K562 (cell line): ENCODE measurements at regions not wholly inside any gene's neighbourhood (a gene's known extent, or its start where the extent isn't known, plus 50 kb on each side); places are given as distances from the start of the nearest gene placed in this dataset.

ENCODE experiments used
- ATAC-seq: fragments of 200-7000 bp; cut with Tn5 transposase; 3 replicates; pipeline ENCODE4 v1.9.1; 2020; ENCODE audit warnings: moderate library complexity
- BruUV-seq: library from RNA; stranded (reverse); fragments of 400-500 nt; replicated peaks from 2 replicates; lab custom pipeline; 2021; lab: Mats Ljungman, UMichigan
- CTCF ChIA-PET: fragments of 300-600 bp; formaldehyde crosslinking; extraction: SDS; loops from one replicate; lab custom pipeline; 2021; ENCODE audit warnings: low intra/inter-chr PET ratio; lab: Yijun Ruan, JAX
- POLR2A ChIA-PET: fragments of 300-600, 350-650 bp; sonication (Branson Sonifier 250); formaldehyde crosslinking; extraction: SDS; loops from one replicate; lab custom pipeline; 2021; ENCODE audit warnings: antibody characterized with exemption, inconsistent platforms; lab: Yijun Ruan, JAX
- DNase-seq, 4 experiments: peaks; one replicate each; pipeline versions ENCODE4 v3.0.0 to v3.0.0-alpha.2; 2011 to 2018; ENCODE audit warnings: low spot score in 3 of 4, mixed read lengths in 3 of 4; ENCODE audit errors: extremely low read depth in 1 of 4
- FAIRE-seq: peaks from 2 replicates; lab custom pipeline; 2011; peaks lifted over from hg19 to GRCh38; lab: Jason Lieb, UNC
- H2AFZ ChIP-seq: 2 replicates; pipeline ENCODE4 v1.6.0; 2011; ENCODE audit warnings: low read depth, low read length, control low read depth, inconsistent platforms
- H3K27ac ChIP-seq: fragments of 200-600 bp; 3 replicates; pipeline ENCODE4 v1.8.0; 2011; ENCODE audit warnings: low read depth, mild to moderate bottlenecking, control low read depth, inconsistent platforms, low read length, moderate library complexity, mixed read lengths; ENCODE audit errors: extremely low read depth
- H3K27me3 ChIP-seq, 2 experiments: fragments of 300-600 bp in 1 of 2; 2 replicates in 1 of 2; 3 replicates in 1 of 2; pipeline versions ENCODE4 v1.6.0 to v1.8.0; 2011; ENCODE audit warnings: inconsistent platforms in 2 of 2, low read length in 2 of 2, mild to moderate bottlenecking in 1 of 2, mixed read lengths in 1 of 2, moderate library complexity in 1 of 2; ENCODE audit not compliant: control insufficient read depth in 2 of 2, insufficient read depth in 2 of 2
- H3K36me3 ChIP-seq: fragments of 300-600 bp; 3 replicates; pipeline ENCODE4 v1.8.0; 2011; ENCODE audit warnings: mild to moderate bottlenecking, low read length, inconsistent platforms; ENCODE audit not compliant: control insufficient read depth, insufficient read depth
- H3K4me1 ChIP-seq, 2 experiments: fragments of 200-600 bp in 1 of 2; replicated peaks in 1 of 2; 2 replicates in 1 of 2; 3 replicates in 1 of 2; pipeline versions ENCODE4 v1.5.1 to v1.8.0; 2011; ENCODE audit warnings: inconsistent platforms in 2 of 2, low read length in 2 of 2, mild to moderate bottlenecking in 1 of 2, mixed read lengths in 1 of 2, moderate library complexity in 1 of 2; ENCODE audit not compliant: control insufficient read depth in 2 of 2, insufficient read depth in 2 of 2
- H3K4me2 ChIP-seq: 2 replicates; pipeline ENCODE4 v1.6.1; 2011; ENCODE audit warnings: low read length, control low read depth, inconsistent platforms, mixed read lengths; ENCODE audit not compliant: insufficient read depth
- H3K4me3 ChIP-seq: fragments of 200-600 bp; sonication (generic), shearing (Covaris generic); 2 replicates; pipeline ENCODE4 v1.5.1; 2016; ENCODE audit warnings: control low read depth, inconsistent platforms
- H3K79me2 ChIP-seq: fragments of 200-600 bp; 3 replicates; pipeline ENCODE4 v1.8.0; 2011; ENCODE audit warnings: low read length, inconsistent platforms; ENCODE audit not compliant: control insufficient read depth, insufficient read depth
- H3K9ac ChIP-seq, 2 experiments: 2 replicates each; pipeline versions ENCODE4 v1.6.0 to v1.6.1; 2011; ENCODE audit warnings: low read depth in 2 of 2, low read length in 2 of 2, control low read depth in 1 of 2, inconsistent platforms in 1 of 2, mild to moderate bottlenecking in 1 of 2, mixed read lengths in 1 of 2; ENCODE audit not compliant: insufficient read depth in 1 of 2
- H3K9me1 ChIP-seq: one replicate; pipeline ENCODE4 v1.6.0; 2011; ENCODE audit warnings: inconsistent platforms, mild to moderate bottlenecking, low read length, moderate library complexity; ENCODE audit not compliant: control insufficient read depth, insufficient read depth
- H3K9me3 ChIP-seq: replicated peaks from 2 replicates; pipeline ENCODE4 v1.5.1; 2011; ENCODE audit warnings: low read depth, low read length, inconsistent platforms; ENCODE audit not compliant: control insufficient read depth, insufficient read depth
- H4K20me1 ChIP-seq: replicated peaks from 2 replicates; pipeline ENCODE4 v1.6.1; 2011; ENCODE audit warnings: low read length, inconsistent platforms, mixed read lengths; ENCODE audit not compliant: control insufficient read depth, insufficient read depth
- CBX1 ChIP-seq: sonication (generic); IDR thresholded peaks from 2 replicates; pipeline ENCODE4 v1.6.1; 2016; ENCODE audit warnings: antibody characterized with exemption, low read depth, mild to moderate bottlenecking
- CHD2 ChIP-seq: IDR thresholded peaks from 2 replicates; pipeline ENCODE4 v1.6.1; 2011; ENCODE audit warnings: low read depth, low read length
- EWSR1 ChIP-seq: fragments of 450-650 bp; IDR thresholded peaks from 2 replicates; pipeline ENCODE4 v1.6.1; 2018; ENCODE audit warnings: borderline replicate concordance, mild to moderate bottlenecking, low read depth, moderate library complexity; ENCODE audit not compliant: partially characterized antibody
- FOXK1 ChIP-seq: sonication (generic); formaldehyde crosslinking; IDR thresholded peaks from 2 replicates; pipeline ENCODE4 v1.8.0; 2022; ENCODE audit warnings: missing genetic modification reagents, mild to moderate bottlenecking, borderline replicate concordance
- KLF1 ChIP-seq: fragments of 450-650 bp; IDR thresholded peaks from 2 replicates; pipeline ENCODE4 v1.6.1; 2016; ENCODE audit warnings: missing genetic modification characterization, missing compliant biosample characterization
- MCM2 ChIP-seq: fragments of 450-650 bp; IDR thresholded peaks from 2 replicates; pipeline ENCODE4 v1.6.1; 2017; ENCODE audit warnings: low read depth, mild to moderate bottlenecking
- MXI1 ChIP-seq: IDR thresholded peaks from 2 replicates; pipeline ENCODE4 v1.6.1; 2011; ENCODE audit warnings: low read depth, mild to moderate bottlenecking, improper control_type of control experiment, low read length
- PHF8 ChIP-seq: fragments of 200-600 bp; sonication (generic); IDR thresholded peaks from 2 replicates; pipeline ENCODE4 v1.6.1; 2012; ENCODE audit warnings: mixed run types, mild to moderate bottlenecking, inconsistent platforms, low read length, moderate library complexity, borderline replicate concordance
- SIRT6 ChIP-seq: IDR thresholded peaks from one replicate; pipeline ENCODE4 v1.6.1; 2012; ENCODE audit warnings: low read depth, mild to moderate bottlenecking, control low read depth, inconsistent platforms, low read length, moderate library complexity
- SP1 ChIP-seq: sonication (generic); formaldehyde crosslinking; IDR thresholded peaks from 2 replicates; pipeline ENCODE4 v1.8.1; 2022; ENCODE audit warnings: mild to moderate bottlenecking, missing genetic modification reagents
- ZNF121 ChIP-seq: sonication (generic); formaldehyde crosslinking; conservative IDR thresholded peaks from 2 replicates; pipeline ENCODE4 v1.8.0; 2022; ENCODE audit warnings: missing genetic modification reagents
- ZNF518B ChIP-seq: fragments of 250-450 bp; sonication (Bioruptor Pico); IDR thresholded peaks from 2 replicates; pipeline ENCODE4 v1.5.0; 2021; ENCODE audit warnings: mild to moderate bottlenecking, moderate library complexity
- ZNF551 ChIP-seq: fragments of 250-450 bp; sonication (Bioruptor Pico); IDR thresholded peaks from 2 replicates; pipeline ENCODE4 v1.5.0; 2021; ENCODE audit warnings: mild to moderate bottlenecking, moderate library complexity
- ZNF609 ChIP-seq: sonication (generic); formaldehyde crosslinking; IDR thresholded peaks from 2 replicates; pipeline ENCODE4 v1.8.1; 2023; ENCODE audit warnings: missing genetic modification reagents, mild to moderate bottlenecking, borderline replicate concordance
- ZNF644 ChIP-seq: fragments of 200-800 bp; sonication (Bioruptor generic); IDR thresholded peaks from 2 replicates; pipeline ENCODE4 v1.6.1; 2016; ENCODE audit warnings: low read depth, missing genetic modification characterization, missing compliant biosample characterization
- ZNF778 ChIP-seq: fragments of 450-650 bp; formaldehyde crosslinking; IDR thresholded peaks from 2 replicates; pipeline ENCODE4 v1.4.0; 2020; ENCODE audit warnings: mild to moderate bottlenecking, moderate library complexity
- WGBS: fragments of 100-300 bp; shearing (Covaris generic); methylation state at CpG from one replicate; pipeline ENCODE4 v1.1.6; 2016; ENCODE audit warnings: low coverage, mixed read lengths; ENCODE audit not compliant: insufficient coverage; ENCODE audit errors: missing lambda C conversion rate; 5-methylcytosine and 5-hydroxymethylcytosine counted together
- in situ Hi-C: fragments of 300-500 bp; cut with MboI; formaldehyde crosslinking; loops from 4 replicates; pipeline ENCODE4 v1.15.0; 2018; ENCODE audit warnings: inconsistent platforms, mixed read lengths
- intact Hi-C: fragments of 100-400 bp; cut with micrococcal nuclease; formaldehyde crosslinking; loops from 2 replicates; pipeline ENCODE4 v1.14.2; 2022

- no peak overlapping the region for H2AFZ ChIP-seq
- no peak overlapping the region for H3K9ac ChIP-seq
- no peak for DNase-seq
- CTCF ChIA-PET = no interaction called here
- no peaks in the 10 kb centered on the region for H4K20me1 ChIP-seq
- ATAC-seq = no peak
- H3K9me1 ChIP-seq = no peaks in the 10 kb centered on the region
- H3K4me1 ChIP-seq = no peaks in the 10 kb centered on the region
- no peak overlapping the region for H3K4me3 ChIP-seq
- no peaks in the 10 kb centered on the region for H3K27me3 ChIP-seq
- TF ChIP-seq ZNF644 (tag) (no peak), SP1 (CRISPR knock-in tag) (no peak), EWSR1 (no peak), ZNF551 (CRISPR knock-in tag) (no peak), CHD2 (no peak), MCM2 (no peak), CBX1 (no peak), ZNF778 (CRISPR knock-in tag) (no peak), MXI1 (no peak), FOXK1 (no peak), ZNF121 (CRISPR knock-in tag) (no peak), ZNF609 (CRISPR knock-in tag) (no peak), KLF1 (tag) (no peak), PHF8 (no peak), SIRT6 (no peak), ZNF518B (CRISPR knock-in tag) (no peak)
- 0% methylated on average over 5 of the region's 5 CpGs for WGBS
- in situ Hi-C loops = no loop called here
- POLR2A ChIA-PET = no interaction called here
- BruUV-seq = no TSS peak
- H3K4me2 ChIP-seq = no peak overlapping the region
- no peaks in the 10 kb centered on the region for H3K36me3 ChIP-seq
- no peak overlapping the region for H3K27ac ChIP-seq
- FAIRE-seq = no peak
- H3K79me2 ChIP-seq = no peaks in the 10 kb centered on the region
- H3K9me3 ChIP-seq = no peaks in the 10 kb centered on the region
- intact Hi-C loops = no loop called here
Measured at GRCh38 chr5:3896098-3896497, 300.5 kb downstream of the IRX1 start.
